Suprapubic skin (tissue), 3 donors: ENCODE measurements at regions not wholly inside any gene's neighbourhood (a gene's known extent, or its start where the extent isn't known, plus 50 kb on each side); places are given as distances from the start of the nearest gene placed in this dataset.

ENCODE experiments used
- CTCF ChIP-seq, 2 donors: fragments of 200-600 bp in 1 of 2; fragments of 450-650 bp in 1 of 2; sonication (generic) in 1 of 2; IDR thresholded peaks; one replicate each; pipeline ENCODE4 v1.5.1; 2016 to 2019; ENCODE audit warnings: antibody characterized with exemption in 2 of 2, mild to moderate bottlenecking in 1 of 2, moderate library complexity in 1 of 2
- POLR2AphosphoS5 ChIP-seq, 3 donors: sonication (generic); formaldehyde crosslinking; IDR thresholded peaks; one replicate each; pipeline ENCODE4 v1.6.1; 2017; ENCODE audit warnings: antibody characterized with exemption in 3 of 3

- TF ChIP-seq CTCF (IDR thresholded peaks at IDR 0.05) (no peak), POLR2AphosphoS5 (IDR thresholded peaks at IDR 0.05) (no peak)
Observed at GRCh38 chr12:46126050-46126727, 135.8 kb upstream of the SCAF11 start.
